HG02970 (cell line): ENCODE measurements at regions not wholly inside any gene's neighbourhood (a gene's known extent, or its start where the extent isn't known, plus 50 kb on each side); places are given as distances from the start of the nearest gene placed in this dataset.

ENCODE experiments used
- ATAC-seq: cut with Tn5 transposase; IDR thresholded peaks from one replicate; pipeline ENCODE4 v1.9.1; 2021; ENCODE audit warnings: mild to moderate bottlenecking, moderate library complexity, moderate number of reproducible peaks; ENCODE audit not compliant: unreplicated experiment, low FRiP score

DNA sequence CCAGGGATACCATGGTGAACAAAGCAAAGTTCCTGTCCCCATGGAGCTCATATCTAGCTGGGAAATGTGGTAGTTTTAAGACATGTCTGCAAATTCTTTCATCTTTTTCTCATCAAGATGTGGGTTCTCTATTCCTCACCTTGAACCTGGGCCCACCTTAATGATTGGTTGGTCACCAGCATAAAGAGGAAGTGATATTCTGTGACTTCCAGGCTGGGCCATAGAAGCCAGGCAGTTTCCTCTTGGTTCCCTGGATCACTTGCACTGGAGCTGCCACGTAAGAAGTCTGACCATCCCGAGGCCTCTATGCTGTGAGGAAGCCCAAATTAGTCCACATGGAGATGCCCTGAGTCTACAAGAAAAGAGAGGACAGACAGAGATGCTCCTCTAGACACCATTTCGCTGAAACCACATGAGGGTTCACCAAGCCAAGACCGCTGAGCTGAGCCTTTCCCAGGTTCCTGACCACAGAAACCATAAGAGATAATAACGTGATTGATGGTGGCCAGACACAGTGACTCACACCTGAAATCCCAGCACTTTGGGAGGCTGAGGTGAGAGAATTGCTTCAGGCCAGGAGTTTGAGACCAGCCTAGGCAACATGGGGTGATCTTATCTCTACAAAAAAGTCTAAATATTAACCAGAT, 119.5 kb upstream of the ISX start:
- ATAC-seq = no peak

DNA sequence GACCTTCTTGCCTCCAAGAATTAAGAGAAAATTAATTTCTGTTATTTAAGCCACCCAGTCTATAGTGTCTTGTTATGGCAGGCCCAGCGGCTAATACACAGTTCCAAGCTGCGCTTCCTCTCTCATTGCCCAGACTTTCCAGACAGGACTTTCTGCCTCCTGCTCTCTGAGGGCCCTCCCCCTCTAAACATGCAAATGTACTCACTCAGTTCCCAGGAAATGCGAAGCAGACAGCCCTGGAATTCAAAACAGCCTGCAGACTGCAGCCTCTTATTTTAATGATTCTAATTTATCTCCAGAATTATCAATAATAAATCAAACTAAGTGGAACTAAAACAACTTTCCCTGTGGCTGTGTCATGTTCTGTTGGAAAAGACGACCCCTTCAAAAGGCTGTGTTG, 115.5 kb upstream of the ISX start:
- ATAC-seq = no peak

DNA sequence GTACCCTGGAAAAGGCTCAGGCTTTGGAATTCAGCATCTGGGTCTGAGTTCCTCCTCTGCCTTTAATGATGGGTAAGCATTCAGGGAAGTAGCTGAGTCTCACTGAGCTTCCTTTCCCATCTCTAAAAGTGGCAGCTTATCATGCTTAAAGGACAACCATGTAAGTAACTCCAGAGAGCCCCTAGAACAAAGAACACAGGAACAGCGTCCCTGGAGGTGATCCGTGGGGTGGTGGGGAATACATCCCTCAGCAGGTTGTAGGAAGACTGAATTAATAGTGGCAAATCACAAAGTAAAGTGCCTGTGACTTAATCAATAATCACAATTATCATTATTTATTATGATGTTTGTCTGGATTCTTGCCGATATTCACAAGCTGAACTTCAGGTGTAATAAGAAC, 114.7 kb upstream of the ISX start:
- ATAC-seq = no peak

DNA sequence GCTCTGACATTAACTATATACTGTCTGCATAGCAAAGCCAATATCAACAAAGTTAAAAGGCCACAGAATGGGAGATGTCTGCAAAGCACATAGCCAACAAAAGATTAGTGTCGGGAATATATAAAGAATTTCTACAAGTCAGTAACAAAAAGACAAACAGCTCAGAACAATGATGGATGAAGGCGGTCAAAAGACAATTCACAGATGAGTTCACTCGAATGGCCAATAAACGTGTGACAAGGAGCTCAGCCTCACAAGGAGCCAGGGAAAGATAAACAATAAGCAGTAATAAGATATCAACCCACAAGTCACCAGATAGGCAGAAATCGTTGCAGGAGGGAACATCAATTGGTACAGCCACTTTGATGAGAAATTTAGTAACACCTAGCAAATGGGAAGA, 106.0 kb upstream of the ISX start:
- ATAC-seq = no peak

DNA sequence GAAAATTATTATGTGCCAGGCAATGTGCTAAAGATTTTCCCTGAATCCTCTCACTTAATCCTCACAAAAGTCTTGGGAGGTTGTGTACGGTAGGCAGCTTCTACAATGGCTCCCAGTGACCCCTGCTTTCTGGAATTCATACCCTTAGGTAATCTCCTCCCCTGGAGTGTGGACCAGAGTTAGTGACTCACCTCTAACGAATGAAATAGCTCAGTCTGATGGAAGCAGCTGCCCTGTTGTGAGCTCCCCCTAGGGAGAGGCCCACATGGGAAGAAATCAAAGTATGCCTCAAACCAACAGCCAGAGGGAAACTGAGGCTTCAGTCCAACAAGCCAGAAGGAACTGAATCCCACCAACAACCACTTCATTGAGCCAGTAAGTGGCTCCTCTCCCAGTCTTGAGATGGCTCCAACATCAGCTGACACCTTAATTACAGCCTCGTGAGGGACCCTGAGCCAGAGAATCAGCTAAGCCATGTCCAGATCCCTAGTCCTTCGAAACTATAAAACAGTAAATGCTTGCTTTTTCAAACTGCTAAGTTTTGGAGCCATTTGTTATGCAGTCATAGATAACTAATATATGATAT, 98.9 kb upstream of the ISX start:
- ATAC-seq = no peak

DNA sequence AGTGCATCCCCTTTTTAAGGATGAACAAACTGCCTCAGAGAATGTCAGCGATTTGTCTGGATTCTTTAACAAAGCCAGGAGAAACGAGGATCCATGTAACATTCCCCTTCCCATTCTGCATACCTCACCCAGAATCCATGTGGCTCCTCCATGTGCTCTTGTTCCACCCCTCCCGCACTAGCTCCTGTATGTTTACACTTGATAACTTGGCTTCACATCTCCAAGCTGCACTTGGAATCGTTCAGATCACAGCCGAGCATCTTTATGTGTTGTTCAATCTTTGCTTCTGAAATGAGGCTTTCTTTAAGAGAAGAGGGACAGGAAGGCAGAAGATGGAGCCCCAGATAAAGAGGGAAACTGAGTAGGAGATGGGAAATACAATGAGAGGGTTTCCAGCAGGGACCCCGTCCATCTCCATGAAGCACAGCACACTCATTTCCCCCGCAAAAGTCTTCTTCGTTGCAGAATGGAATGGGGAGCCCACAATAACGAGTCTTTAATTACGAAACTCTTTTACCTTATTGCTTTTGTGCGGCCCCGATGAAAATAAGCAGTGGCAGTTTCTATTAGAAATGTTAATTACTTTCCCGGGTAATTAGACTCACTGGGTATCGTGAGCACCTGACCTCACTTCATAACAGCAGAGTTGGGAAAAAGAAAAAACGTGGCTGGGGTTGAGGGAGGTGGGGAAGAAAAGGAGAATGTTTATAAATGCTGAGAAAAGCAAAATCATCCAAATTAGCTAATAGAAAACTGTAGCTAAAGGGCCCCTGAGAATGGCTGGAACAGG, 96.8 kb upstream of the ISX start:
- ATAC-seq = no peak

DNA sequence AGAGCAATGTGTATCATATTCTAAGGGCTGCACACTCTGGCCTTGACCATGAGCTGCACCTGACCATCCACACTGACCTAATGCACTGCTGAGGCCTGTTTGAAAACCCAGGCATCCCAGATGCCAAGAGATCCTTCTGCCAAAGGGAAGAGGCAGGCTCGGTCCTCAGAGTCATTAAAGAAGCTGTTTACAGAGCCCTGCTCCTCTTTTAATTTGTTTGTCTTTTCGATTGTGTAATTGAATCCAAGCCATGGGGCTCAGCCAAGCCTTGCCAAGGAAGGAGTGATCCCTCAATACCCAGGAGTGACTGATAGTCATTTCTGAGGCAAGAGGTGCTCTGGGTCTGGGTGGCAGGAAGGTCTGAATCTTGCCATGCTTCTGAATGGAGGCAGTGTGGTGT, 94.5 kb upstream of the ISX start:
- no peak for ATAC-seq

DNA sequence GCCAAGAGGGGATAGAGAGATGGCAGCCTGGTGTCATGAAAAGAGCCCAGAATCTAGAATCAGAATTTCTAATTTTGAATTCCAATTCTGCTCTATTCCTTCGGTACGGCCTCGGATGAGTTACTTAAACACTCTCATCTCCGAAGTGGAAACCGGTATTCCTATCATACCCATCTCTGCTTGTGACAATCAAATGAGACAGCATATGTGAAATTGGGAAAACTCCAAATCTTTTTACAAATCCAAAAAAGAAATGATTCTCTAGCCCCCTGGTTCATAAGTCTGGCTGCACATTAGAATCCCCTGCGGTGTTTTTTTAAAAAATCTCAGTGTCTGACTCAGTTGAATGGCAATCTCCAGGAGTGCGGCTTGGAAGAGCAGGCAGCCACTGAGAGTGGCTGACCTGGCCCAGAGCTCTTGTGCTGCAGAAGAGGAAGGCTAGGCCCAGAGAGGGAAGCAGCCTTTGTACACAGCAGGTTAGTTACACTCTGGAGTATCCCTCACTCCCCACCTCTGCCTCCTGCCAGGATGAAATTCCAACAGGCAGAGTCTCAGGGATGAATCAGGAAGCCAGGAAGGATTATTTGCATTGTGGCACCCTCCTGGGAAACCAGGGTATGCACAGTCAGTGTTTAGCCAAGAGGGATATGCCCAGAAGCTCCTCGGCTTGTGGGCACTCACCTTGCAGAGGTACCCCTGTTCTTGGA, 93.6 kb upstream of the ISX start:
- ATAC-seq = no peak

DNA sequence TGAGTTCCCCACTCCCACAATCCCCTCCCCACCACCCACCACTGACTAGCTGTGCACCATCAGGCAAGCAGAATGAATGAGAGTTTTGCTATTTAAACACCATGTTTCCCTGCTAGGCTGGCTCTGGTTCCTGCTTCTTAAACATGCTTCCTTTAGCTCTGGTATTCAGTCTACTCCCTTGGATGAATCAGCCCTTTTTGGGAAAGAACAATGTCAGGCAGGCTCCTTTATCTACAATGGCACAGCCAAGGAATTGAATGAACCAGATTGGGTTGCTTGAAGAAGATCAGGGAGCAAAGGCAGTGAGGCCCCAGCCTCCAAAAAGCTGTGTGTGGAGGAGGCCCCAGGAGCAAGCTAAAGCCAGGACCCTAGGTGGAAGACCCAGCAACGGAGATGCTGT, 92.9 kb upstream of the ISX start:
- no peak for ATAC-seq

DNA sequence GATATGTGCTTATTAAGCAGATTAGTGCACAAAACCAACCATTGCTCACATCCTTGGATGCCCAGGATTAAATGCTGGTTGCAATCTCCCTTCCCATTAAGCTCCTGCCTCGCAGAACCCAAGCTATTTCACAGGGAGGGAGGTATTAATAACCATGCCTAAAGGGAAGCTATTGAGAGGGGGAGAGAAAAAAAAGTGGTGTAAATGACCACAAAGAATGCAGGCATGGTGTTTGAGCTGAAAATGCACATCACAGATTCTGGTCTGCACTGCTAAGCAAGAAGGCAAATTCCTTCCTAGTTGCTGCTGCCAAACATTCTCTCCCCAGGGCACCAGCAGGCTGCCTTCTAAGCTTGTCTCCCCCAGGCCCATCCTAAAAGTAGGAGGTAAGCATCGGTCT, 92.0 kb upstream of the ISX start:
- no peak for ATAC-seq

DNA sequence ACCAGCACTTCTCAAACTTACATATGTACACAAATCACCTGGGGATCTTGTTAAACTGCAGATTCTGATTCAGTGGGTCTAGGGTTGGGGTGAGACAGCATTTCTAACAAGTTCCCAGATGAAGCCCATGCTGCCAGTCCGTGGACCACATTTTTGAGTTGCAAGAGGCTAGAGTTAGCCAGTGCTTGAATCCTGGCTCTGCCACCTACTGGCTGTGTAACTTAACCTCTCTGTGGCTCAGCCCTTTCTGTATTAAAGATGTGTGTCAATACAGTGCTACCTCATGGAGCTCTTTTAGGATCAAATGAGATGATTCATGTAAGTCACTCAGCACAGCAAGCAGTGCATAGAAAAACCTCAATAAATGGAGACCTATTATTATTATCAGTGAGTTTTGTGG, 90.2 kb upstream of the ISX start:
- no peak for ATAC-seq

DNA sequence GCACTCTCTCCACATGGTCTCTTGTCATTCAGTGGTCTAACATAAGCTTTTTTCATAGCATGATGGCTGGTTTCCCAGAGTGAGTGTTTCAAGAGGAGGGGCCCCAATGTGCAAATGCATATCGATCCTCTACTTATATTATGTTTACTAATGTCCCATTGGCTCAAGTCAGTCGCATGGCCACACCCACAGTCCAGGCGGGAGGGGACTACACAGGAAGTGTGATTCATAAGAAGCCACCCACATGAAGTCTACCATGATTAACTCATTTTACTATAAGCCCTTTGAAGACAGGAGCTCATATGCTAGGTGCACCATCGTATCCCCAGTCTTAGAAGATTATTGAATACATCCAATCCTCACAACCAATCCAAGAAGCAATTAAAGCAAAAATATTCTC, 89.5 kb upstream of the ISX start:
- no peak for ATAC-seq

DNA sequence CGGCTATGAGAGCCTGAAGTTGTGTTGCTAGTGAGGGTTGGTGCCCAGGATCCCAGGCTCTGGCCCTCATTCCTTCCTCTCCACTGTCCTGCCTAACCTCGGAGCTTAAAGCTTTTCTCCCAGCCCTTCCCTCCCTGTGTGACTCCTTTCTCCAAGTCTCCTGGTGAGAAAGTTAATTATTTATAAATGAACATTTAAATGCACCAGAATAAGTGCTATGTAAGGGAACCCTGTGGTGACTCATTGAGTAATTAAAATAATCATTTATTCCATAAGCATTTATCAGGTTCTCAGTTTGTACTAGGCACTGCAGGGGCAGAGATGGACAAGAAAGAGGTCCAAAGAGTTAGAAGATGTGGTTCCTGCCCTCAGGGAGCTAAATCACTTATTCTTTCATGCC, 89.1 kb upstream of the ISX start:
- ATAC-seq = no peak

DNA sequence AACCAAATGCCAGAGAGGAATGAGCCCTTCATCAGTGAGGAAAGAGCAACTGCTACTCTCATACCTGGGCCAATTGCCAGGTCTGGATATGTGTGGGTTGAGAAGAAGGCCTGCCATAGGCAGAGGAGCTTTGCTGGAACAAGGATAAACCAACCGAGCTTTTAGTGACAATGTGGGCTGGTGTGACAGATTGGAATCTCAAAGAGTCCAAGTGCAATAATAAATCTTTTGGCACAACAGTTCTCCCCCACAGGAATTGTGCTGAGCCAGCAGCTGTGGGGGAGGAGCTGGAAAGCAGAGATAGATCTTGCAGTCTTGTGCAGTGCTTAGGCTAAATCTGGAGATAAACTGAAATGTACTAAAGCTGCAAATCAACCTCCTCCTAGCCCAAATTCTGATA, 79.4 kb upstream of the ISX start:
- no peak for ATAC-seq

DNA sequence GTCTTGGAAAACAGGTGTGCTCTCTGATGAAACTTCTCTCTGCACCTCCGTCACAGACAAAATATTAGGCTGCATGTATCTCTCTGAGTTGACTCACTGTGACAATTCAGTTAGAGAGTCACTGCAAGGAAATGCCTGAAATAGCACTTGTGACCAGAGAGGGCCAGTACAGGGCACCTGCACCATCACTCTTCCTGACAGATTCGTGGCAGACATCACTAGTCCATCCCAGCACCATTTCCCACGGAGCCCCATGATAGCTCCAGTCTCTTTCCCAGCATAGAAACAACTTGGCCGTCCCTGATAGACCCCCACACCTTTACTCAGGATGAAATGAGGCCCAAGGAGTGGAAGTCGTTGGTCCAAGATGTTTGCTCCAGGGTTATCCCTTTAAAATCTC, 73.3 kb upstream of the ISX start:
- ATAC-seq = no peak

DNA sequence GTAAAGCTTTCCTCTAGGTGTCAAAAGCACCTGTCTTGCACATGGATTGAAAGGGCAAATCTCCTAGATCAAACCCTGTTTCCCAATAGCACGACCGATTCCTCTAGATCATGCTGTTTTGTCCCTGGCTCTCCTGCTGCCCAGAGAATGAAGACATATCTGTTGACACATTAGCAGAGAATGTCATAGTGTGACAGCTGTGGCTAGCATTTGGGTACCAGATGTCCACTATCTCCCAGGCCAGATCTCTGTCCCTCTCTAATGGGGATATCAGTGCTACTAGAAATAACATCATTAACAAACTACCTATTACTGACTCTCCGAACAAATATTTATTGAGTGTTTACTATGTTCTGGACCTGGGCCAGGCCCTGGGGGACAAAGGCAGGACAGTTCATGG, 72.4 kb upstream of the ISX start:
- no peak for ATAC-seq

DNA sequence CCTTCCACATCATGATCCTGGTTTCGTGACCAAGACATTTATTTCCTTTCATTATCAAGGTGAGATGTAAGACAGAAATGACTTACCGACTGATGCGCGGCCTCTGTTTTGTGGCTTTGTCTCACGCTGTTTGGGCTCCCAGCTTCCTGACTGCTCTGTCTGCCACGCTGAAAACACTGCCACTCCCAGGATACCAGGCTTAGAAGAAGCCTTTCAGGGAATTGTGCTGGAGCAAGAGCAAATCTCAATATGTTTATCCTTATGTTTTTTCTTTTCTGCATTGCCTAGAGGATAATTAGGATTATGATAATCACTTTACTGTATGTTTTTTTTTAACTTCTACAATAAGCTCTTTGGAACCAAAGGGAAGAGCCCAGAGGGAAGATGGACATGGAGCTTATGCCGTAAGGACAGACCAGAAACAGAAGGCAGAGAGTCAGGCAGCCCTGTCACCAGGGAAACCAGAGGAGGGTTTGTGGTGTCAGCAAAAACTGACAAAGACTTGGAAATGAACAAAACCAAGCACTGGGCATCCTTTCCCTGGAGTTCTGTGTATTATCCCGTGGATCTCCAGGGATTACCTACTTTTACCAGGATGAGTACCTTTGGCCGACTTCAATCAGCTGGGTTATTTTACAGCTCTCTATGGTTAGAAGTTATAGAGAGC, 68.2 kb upstream of the ISX start:
- no peak for ATAC-seq

DNA sequence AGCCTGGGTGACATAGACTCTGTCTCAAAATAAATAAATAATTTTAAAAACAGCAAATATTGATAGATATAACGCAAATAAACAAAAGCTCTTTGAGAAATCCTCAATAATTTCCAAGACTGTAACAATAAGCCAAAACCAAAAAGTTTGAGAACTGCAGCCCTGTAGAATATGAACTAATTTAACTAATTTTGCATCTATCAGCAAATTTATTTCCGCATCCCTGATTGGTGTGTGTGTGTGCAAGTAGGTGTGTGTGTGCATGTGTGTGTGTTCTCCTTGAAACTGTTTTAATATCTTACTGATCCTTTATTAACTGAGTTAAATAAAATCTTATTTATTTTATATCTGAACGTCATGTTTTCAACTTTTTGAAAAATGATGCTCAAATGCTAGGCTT, 67.0 kb upstream of the ISX start:
- ATAC-seq = no peak

DNA sequence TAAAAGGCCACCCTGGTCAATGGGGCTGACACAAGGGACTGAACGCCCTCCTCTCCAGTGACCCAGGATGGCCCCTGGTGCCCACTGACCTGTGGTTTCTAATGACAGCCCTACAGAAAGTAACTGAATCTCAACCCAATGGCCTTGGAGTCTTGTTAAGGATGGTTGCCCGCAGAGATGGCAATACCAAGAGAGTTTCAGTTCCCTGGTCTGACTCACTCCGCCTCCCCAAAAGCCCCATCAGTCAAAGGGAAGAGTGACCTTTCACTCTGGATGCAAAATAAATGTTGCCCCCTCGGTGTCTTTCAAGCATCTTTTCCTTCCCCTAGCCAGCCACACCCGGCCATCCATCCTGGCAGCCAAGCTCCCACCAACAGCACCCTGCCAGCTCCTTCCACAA, 57.7 kb upstream of the ISX start:
- no peak for ATAC-seq

DNA sequence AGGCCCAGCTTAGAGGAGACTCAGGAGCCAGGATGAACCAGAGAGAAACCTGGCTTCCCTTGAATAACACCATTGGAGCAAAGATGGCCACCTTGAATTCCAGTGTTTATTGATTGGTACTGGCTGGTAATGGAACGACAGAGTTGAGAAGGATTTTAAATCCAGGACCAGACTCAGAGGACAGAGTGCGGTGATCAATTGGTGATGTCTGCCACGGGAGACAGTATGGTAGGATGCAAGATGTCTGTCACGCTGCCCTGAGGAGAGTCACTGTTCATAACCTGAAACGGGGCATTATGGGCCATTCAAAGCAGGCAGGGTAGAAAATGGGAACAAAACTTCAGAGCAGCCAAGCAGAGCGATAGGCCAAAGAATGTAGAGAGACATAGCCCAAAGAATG, 55.4 kb upstream of the ISX start:
- no peak for ATAC-seq

DNA sequence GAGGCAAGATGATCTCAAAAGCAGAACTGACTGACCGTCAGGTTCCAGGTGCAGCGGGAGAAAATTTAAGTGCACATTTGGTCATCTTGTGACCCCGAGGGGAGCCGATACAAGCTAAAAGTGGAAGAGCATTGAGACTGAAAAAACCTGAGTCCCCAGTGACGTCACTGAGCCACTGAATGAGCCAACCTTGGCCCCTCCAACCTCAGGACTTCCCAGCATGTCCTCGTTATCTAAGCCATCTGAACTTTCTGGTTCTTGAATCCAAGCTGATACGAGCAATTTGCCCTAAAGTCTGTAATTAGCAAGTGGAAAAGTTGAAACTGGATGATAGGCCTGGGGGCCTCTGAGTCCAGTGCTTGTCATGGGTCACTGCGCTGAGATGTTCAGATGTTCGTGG, 51.1 kb upstream of the ISX start:
- no peak for ATAC-seq
